HEK293 (cell line): ENCODE measurements at regions not wholly inside any gene's neighbourhood (a gene's known extent, or its start where the extent isn't known, plus 50 kb on each side); places are given as distances from the start of the nearest gene placed in this dataset.
A peak's percentile ranks its signal among the peaks of the same experiment; 100 is the strongest.

ENCODE experiments used
- CTCF ChIA-PET: fragments of 350-600 bp; formaldehyde crosslinking; extraction: SDS; loops from one replicate; lab custom pipeline; 2021; ENCODE audit warnings: antibody characterized with exemption; lab: Yijun Ruan, JAX
- POLR2A ChIA-PET: fragments of 300-600 bp; formaldehyde crosslinking; extraction: SDS; loops from one replicate; lab custom pipeline; 2020; ENCODE audit warnings: antibody characterized with exemption, inconsistent platforms; lab: Yijun Ruan, JAX
- H3K27ac ChIP-seq: fragments of 200-500 bp; sonication (Bioruptor generic); 2 replicates; pipeline ENCODE4 v1.5.1; 2014; ENCODE audit warnings: low read depth, low read length, control low read depth, inconsistent platforms; ENCODE audit errors: extremely low read depth
- H3K36me3 ChIP-seq, 2 experiments: fragments of 200-500 bp in 1 of 2; sonication (Bioruptor generic) in 1 of 2; 1 replicate in 1 of 2; 2 replicates in 1 of 2; pipeline ENCODE4 v1.5.1; 2014 to 2017; ENCODE audit warnings: inconsistent platforms in 2 of 2, low read length in 2 of 2; ENCODE audit not compliant: control insufficient read depth in 2 of 2, insufficient read depth in 1 of 2
- H3K4me1 ChIP-seq: fragments of 200-500 bp; sonication (Bioruptor generic); 2 replicates; pipeline ENCODE4 v1.5.1; 2014; ENCODE audit warnings: mild to moderate bottlenecking, low read length, inconsistent platforms; ENCODE audit not compliant: control insufficient read depth, insufficient read depth
- H3K4me3 ChIP-seq: 2 replicates; pipeline ENCODE4 v1.5.1; 2011; ENCODE audit warnings: low read depth, mild to moderate bottlenecking, control low read depth, low read length, moderate library complexity
- H3K9me3 ChIP-seq: fragments of 200-500 bp; sonication (Bioruptor generic); 2 replicates; pipeline ENCODE4 v1.5.1; 2014; ENCODE audit warnings: low read depth, low read length, inconsistent platforms; ENCODE audit not compliant: control insufficient read depth, insufficient read depth
- OVOL3 ChIP-seq: fragments of 450-650 bp; formaldehyde crosslinking; IDR thresholded peaks from 2 replicates; pipeline ENCODE4 v1.5.1; 2016; ENCODE audit warnings: missing biosample characterization, missing genetic modification characterization
- PBX3 ChIP-seq: sonication (generic); formaldehyde crosslinking; IDR thresholded peaks from 2 replicates; pipeline ENCODE4 v1.8.1; 2022; ENCODE audit warnings: mild to moderate bottlenecking, moderate library complexity, missing genetic modification reagents
- ZBTB6 ChIP-seq: fragments of 450-650 bp; formaldehyde crosslinking; IDR thresholded peaks from 2 replicates; pipeline ENCODE4 v1.5.1; 2017; ENCODE audit warnings: missing biosample characterization, missing genetic modification characterization
- ZNF112 ChIP-seq: fragments of 450-650 bp; formaldehyde crosslinking; IDR thresholded peaks from 2 replicates; pipeline ENCODE4 v1.5.0; 2017; ENCODE audit warnings: missing biosample characterization, missing genetic modification characterization
- ZNF473 ChIP-seq: fragments of 450-650 bp; formaldehyde crosslinking; IDR thresholded peaks from 2 replicates; pipeline ENCODE4 v1.5.1; 2017; ENCODE audit warnings: missing biosample characterization, missing genetic modification characterization
- ZNF48 ChIP-seq: fragments of 450-650 bp; formaldehyde crosslinking; IDR thresholded peaks from 2 replicates; pipeline ENCODE4 v1.5.1; 2016; ENCODE audit warnings: missing biosample characterization, missing genetic modification characterization
- ZNF560 ChIP-seq: fragments of 450-650 bp; formaldehyde crosslinking; IDR thresholded peaks from 2 replicates; pipeline ENCODE4 v1.5.1; 2017; ENCODE audit warnings: missing biosample characterization, missing genetic modification characterization, borderline replicate concordance
- ZNF580 ChIP-seq: fragments of 450-650 bp; formaldehyde crosslinking; IDR thresholded peaks from 2 replicates; pipeline ENCODE4 v1.5.1; 2016; ENCODE audit warnings: missing biosample characterization, missing genetic modification characterization
- ZNF600 ChIP-seq: fragments of 450-650 bp; formaldehyde crosslinking; IDR thresholded peaks from 2 replicates; pipeline ENCODE4 v1.5.1; 2016; ENCODE audit warnings: missing biosample characterization, missing genetic modification characterization
- ZNF654 ChIP-seq: fragments of 450-650 bp; formaldehyde crosslinking; IDR thresholded peaks from 2 replicates; pipeline ENCODE4 v1.5.1; 2016; ENCODE audit warnings: low read depth, missing biosample characterization, missing genetic modification characterization
- ZSCAN4 ChIP-seq: fragments of 450-650 bp; formaldehyde crosslinking; IDR thresholded peaks from 2 replicates; pipeline ENCODE4 v1.5.1; 2017; ENCODE audit warnings: missing biosample characterization, missing genetic modification characterization
- TF ChIP-seq, protein P1 (sequence below): fragments of 450-650 bp; formaldehyde crosslinking; IDR thresholded peaks from 2 replicates; pipeline ENCODE4 v1.5.1; 2016; ENCODE audit warnings: missing biosample characterization, missing genetic modification characterization

DNA sequence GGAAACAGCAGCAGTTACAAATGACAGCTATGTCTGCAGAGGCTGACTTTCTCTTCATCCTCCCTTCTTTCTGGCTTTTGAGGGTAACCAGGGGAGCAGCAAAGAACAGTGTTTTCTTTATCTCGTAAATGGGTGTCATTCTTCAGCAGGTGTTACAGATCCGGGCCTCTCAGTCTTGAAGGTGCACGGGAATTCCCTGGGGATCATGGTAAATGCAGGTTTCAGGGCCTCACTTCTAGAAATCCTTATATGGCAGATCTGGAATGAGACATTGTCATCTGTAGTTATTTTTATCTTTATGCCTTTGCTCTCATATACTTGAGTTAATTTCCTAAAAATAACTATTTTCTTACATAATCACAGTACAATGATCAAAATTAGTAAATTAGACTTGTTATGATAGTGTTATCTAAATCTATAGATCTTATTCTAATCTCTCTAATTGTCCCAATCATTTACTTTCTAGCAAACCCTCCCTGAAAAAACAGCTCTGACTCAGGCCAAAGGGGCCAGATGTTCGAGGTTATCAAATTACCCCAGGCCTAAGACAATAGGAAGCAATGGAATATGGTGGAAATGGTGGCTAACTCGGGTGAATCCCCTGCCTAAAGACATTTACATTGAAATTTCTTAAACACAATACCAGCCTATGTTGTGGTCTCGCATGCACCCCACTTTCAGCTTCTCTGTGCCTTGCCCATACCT lies 145.0 kb downstream of the CAND1 start (continued):
- TF ChIP-seq ZNF560: no peak
- no peak for TF ChIP-seq ZNF580 (tag by site-specific recombination)

GRCh38 chr12:67415473-67415872 lies 146.3 kb downstream of the CAND1 start:
- H3K4me1 ChIP-seq: peaks cover 13% of the 10 kb centered on the region; the same call in 1 of the 2 replicates
- TF ChIP-seq, protein P1, sequence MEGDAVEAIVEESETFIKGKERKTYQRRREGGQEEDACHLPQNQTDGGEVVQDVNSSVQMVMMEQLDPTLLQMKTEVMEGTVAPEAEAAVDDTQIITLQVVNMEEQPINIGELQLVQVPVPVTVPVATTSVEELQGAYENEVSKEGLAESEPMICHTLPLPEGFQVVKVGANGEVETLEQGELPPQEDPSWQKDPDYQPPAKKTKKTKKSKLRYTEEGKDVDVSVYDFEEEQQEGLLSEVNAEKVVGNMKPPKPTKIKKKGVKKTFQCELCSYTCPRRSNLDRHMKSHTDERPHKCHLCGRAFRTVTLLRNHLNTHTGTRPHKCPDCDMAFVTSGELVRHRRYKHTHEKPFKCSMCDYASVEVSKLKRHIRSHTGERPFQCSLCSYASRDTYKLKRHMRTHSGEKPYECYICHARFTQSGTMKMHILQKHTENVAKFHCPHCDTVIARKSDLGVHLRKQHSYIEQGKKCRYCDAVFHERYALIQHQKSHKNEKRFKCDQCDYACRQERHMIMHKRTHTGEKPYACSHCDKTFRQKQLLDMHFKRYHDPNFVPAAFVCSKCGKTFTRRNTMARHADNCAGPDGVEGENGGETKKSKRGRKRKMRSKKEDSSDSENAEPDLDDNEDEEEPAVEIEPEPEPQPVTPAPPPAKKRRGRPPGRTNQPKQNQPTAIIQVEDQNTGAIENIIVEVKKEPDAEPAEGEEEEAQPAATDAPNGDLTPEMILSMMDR (tag by site-specific recombination): peak; percentile 78
- TF ChIP-seq OVOL3 (tag by site-specific recombination): no peak
- peak; percentile 83 for TF ChIP-seq ZNF654 (tag by site-specific recombination)
- TF ChIP-seq, all 188 proteins: peak for 2
- Histone ChIP-seq H3K4me3 (no peak overlapping the region), H3K36me3 (no peaks in the 10 kb centered on the region), H3K27ac (no peak overlapping the region), H3K9me3 (no peaks in the 10 kb centered on the region)
- ChIA-PET CTCF (no interaction called here), POLR2A (no interaction called here)

- TF ChIP-seq ZNF48 (tag by site-specific recombination): no peak
- no peak for TF ChIP-seq ZSCAN4 (tag by site-specific recombination)
- TF ChIP-seq ZNF600 (tag by site-specific recombination): peak; percentile 63; the same call in 1 of the 2 replicates
- no peak for TF ChIP-seq ZNF112 (tag by site-specific recombination)
- TF ChIP-seq PBX3 (CRISPR knock-in tag): no peak
- no peaks in the 10 kb centered on the region for H3K9me3 ChIP-seq
- no peaks in the 10 kb centered on the region for H3K36me3 ChIP-seq
- POLR2A ChIA-PET: no interaction called here
- CTCF ChIA-PET: interaction anchor here (0.6 to 1.1 kb wide), 2 partner anchors 63 to 1142 kb away, joined by 3 to 5 read pairs; no protein-coding TSS in a partner anchor
- peaks cover 16% of the 10 kb centered on the region; the same call in 1 of the 2 replicates for H3K4me1 ChIP-seq
- no peak overlapping the region for H3K4me3 ChIP-seq
- no peak overlapping the region for H3K27ac ChIP-seq
Observed at GRCh38 chr12:67419810-67420209, 150.7 kb downstream of the CAND1 start.

- Histone ChIP-seq H3K36me3 (no peaks in the 10 kb centered on the region), H3K9me3 (no peaks in the 10 kb centered on the region), H3K4me3 (no peak overlapping the region), H3K4me1 (peaks cover 16% of the 10 kb centered on the region; the same call in 1 of the 2 replicates), H3K27ac (no peak overlapping the region)
- TF ChIP-seq ZNF473 (tag by site-specific recombination) (no peak), ZBTB6 (tag by site-specific recombination) (peak; percentile 71; the same call in 1 of the 2 replicates)
- ChIA-PET POLR2A (no interaction called here), CTCF (interaction anchor here (0.7 kb wide), 1 partner anchor 238 kb away, joined by 3 read pairs; no protein-coding TSS in a partner anchor)
Observed at GRCh38 chr12:67420506-67420905, 151.3 kb downstream of the CAND1 start.
